ENCODE measurements at regions not wholly inside any gene's neighbourhood (a gene's known extent, or its start where the extent isn't known, plus 50 kb on each side); places are given as distances from the start of the nearest gene placed in this dataset.
"Not testable (repeated sequence)": the region's sequence is repeated elsewhere in the genome, so short reads cannot be mapped to it uniquely, and the experiment has no call there.

GRCh38 chr17:51423421-51424160, 163.2 kb downstream of the UTP18 start:
- DNase-seq (ENCODE audit: low read depth, low spot score): no peak
- no peaks in the 10 kb centered on the region for H3K36me3 ChIP-seq (ENCODE audit: insufficient read depth, low read length)
- no peak overlapping the region for H3K9ac ChIP-seq (ENCODE audit: insufficient read length)
- H3K27ac ChIP-seq: no peak overlapping the region
- H3K9me3 ChIP-seq (ENCODE audit: low read depth, low read length): no peaks in the 10 kb centered on the region
- no peak overlapping the region for H3K4me3 ChIP-seq
- TF ChIP-seq EZH2 (IDR thresholded peaks at IDR 0.05) (no peak), FOXP2 (optimal IDR thresholded peaks at IDR 0.05; ENCODE audit: control extremely low read depth, extremely low read length, insufficient read depth) (no peak), POLR2AphosphoS5 (IDR thresholded peaks at IDR 0.05; ENCODE audit: borderline replicate concordance, low read depth, low read length) (no peak)

GRCh38 chr17:51425773-51426172, 165.4 kb downstream of the UTP18 start:
- DNase-seq (ENCODE audit: low read depth, low spot score): no peak
- no peak overlapping the region for H3K9ac ChIP-seq (ENCODE audit: insufficient read length)
- no peaks in the 10 kb centered on the region for H3K9me3 ChIP-seq (ENCODE audit: low read depth, low read length)
- H3K4me3 ChIP-seq: no peak overlapping the region
- H3K27ac ChIP-seq: no peak overlapping the region
- TF ChIP-seq POLR2AphosphoS5 (IDR thresholded peaks at IDR 0.05; ENCODE audit: borderline replicate concordance, low read depth, low read length) (no peak), EZH2 (IDR thresholded peaks at IDR 0.05) (no peak), FOXP2 (optimal IDR thresholded peaks at IDR 0.05; ENCODE audit: control extremely low read depth, extremely low read length, insufficient read depth) (no peak)
- H3K36me3 ChIP-seq (ENCODE audit: insufficient read depth, low read length): no peaks in the 10 kb centered on the region

GRCh38 chr17:51427323-51427811, 167.0 kb downstream of the UTP18 start:
- no peak for DNase-seq (ENCODE audit: low read depth, low spot score)
- H3K9ac ChIP-seq (ENCODE audit: insufficient read length): no peak overlapping the region
- H3K9me3 ChIP-seq (ENCODE audit: low read depth, low read length): no peaks in the 10 kb centered on the region
- no peak for TF ChIP-seq FOXP2 (optimal IDR thresholded peaks at IDR 0.05; ENCODE audit: control extremely low read depth, extremely low read length, insufficient read depth)
- no peaks in the 10 kb centered on the region for H3K36me3 ChIP-seq (ENCODE audit: insufficient read depth, low read length)
- H3K4me3 ChIP-seq: no peak overlapping the region
- no peak overlapping the region for H3K27ac ChIP-seq

- Histone ChIP-seq H3K4me3 (no peak overlapping the region), H3K36me3 (ENCODE audit: insufficient read depth, low read length) (no peaks in the 10 kb centered on the region), H3K27ac (no peak overlapping the region), H3K9ac (ENCODE audit: insufficient read length) (no peak overlapping the region), H3K9me3 (ENCODE audit: low read depth, low read length) (no peaks in the 10 kb centered on the region)
- TF ChIP-seq EZH2 (IDR thresholded peaks at IDR 0.05) (no peak), FOXP2 (optimal IDR thresholded peaks at IDR 0.05; ENCODE audit: control extremely low read depth, extremely low read length, insufficient read depth) (no peak), POLR2AphosphoS5 (IDR thresholded peaks at IDR 0.05; ENCODE audit: borderline replicate concordance, low read depth, low read length) (no peak)
- no peak for DNase-seq (ENCODE audit: low read depth, low spot score)
Measured at GRCh38 chr17:51427856-51428255, 167.5 kb downstream of the UTP18 start.

GRCh38 chr17:51428668-51429495, 168.5 kb downstream of the UTP18 start:
- no peaks in the 10 kb centered on the region for H3K9me3 ChIP-seq (ENCODE audit: low read depth, low read length)
- DNase-seq (ENCODE audit: low read depth, low spot score): no peak
- H3K9ac ChIP-seq (ENCODE audit: insufficient read length): no peak overlapping the region
- no peak for TF ChIP-seq FOXP2 (optimal IDR thresholded peaks at IDR 0.05; ENCODE audit: control extremely low read depth, extremely low read length, insufficient read depth)
- no peak for TF ChIP-seq EZH2 (IDR thresholded peaks at IDR 0.05)
- no peak for TF ChIP-seq POLR2AphosphoS5 (IDR thresholded peaks at IDR 0.05; ENCODE audit: borderline replicate concordance, low read depth, low read length)
- H3K4me3 ChIP-seq: no peak overlapping the region
- H3K36me3 ChIP-seq (ENCODE audit: insufficient read depth, low read length): no peaks in the 10 kb centered on the region
- no peak overlapping the region for H3K27ac ChIP-seq

- not testable (repeated sequence) for DNase-seq (ENCODE audit: low read depth, low spot score)
Measured at GRCh38 chr17:51429938-51430337, 169.6 kb downstream of the UTP18 start.

GRCh38 chr17:51430591-51430990, 170.2 kb downstream of the UTP18 start:
- DNase-seq (ENCODE audit: low read depth, low spot score): no peak
- TF ChIP-seq FOXP2 (optimal IDR thresholded peaks at IDR 0.05; ENCODE audit: control extremely low read depth, extremely low read length, insufficient read depth) (no peak), POLR2AphosphoS5 (IDR thresholded peaks at IDR 0.05; ENCODE audit: borderline replicate concordance, low read depth, low read length) (no peak), EZH2 (IDR thresholded peaks at IDR 0.05) (no peak)

More at GRCh38 chr17:51429938-51430337, 169.6 kb downstream of the UTP18 start:
- not testable (repeated sequence) for H3K27ac ChIP-seq; H3K4me3 ChIP-seq; H3K36me3 ChIP-seq (ENCODE audit: insufficient read depth, low read length); H3K9me3 ChIP-seq (ENCODE audit: low read depth, low read length); H3K9ac ChIP-seq (ENCODE audit: insufficient read length)

GRCh38 chr17:51434434-51435170, 174.3 kb downstream of the UTP18 start:
- Histone ChIP-seq H3K9me3 (ENCODE audit: low read depth, low read length) (no peaks in the 10 kb centered on the region), H3K27ac (no peak overlapping the region; the same call in 1 of the 2 replicates), H3K9ac (ENCODE audit: insufficient read length) (no peak overlapping the region), H3K36me3 (ENCODE audit: insufficient read depth, low read length) (no peaks in the 10 kb centered on the region), H3K4me3 (no peak overlapping the region)
- DNase-seq (ENCODE audit: low read depth, low spot score): no peak
- TF ChIP-seq POLR2AphosphoS5 (IDR thresholded peaks at IDR 0.05; ENCODE audit: borderline replicate concordance, low read depth, low read length) (no peak), EZH2 (IDR thresholded peaks at IDR 0.05) (no peak), FOXP2 (optimal IDR thresholded peaks at IDR 0.05; ENCODE audit: control extremely low read depth, extremely low read length, insufficient read depth) (no peak)

More at GRCh38 chr17:51430591-51430990, 170.2 kb downstream of the UTP18 start:
- Histone ChIP-seq H3K27ac (no peak overlapping the region), H3K9ac (ENCODE audit: insufficient read length) (no peak overlapping the region), H3K4me3 (no peak overlapping the region), H3K36me3 (ENCODE audit: insufficient read depth, low read length) (no peaks in the 10 kb centered on the region), H3K9me3 (ENCODE audit: low read depth, low read length) (no peaks in the 10 kb centered on the region)
